GM21737 (cell line): ENCODE measurements at regions not wholly inside any gene's neighbourhood (a gene's known extent, or its start where the extent isn't known, plus 50 kb on each side); places are given as distances from the start of the nearest gene placed in this dataset.

Experiments used
- ATAC-seq: cut with Tn5 transposase; IDR thresholded peaks from one replicate; pipeline ENCODE4 v1.9.1; 2021; ENCODE audit warnings: mild to moderate bottlenecking, moderate library complexity; ENCODE audit not compliant: unreplicated experiment

- no peak for ATAC-seq
Measured at GRCh38 chr18:62665188-62665587, 50.2 kb upstream of the PHLPP1 start.
